NCI-H1694 treated with DMSO at 0.1 percent for 48 hours (cell line): ENCODE measurements at regions not wholly inside any gene's neighbourhood (a gene's known extent, or its start where the extent isn't known, plus 50 kb on each side); places are given as distances from the start of the nearest gene placed in this dataset.
"Not testable (repeated sequence)": the region's sequence is repeated elsewhere in the genome, so short reads cannot be mapped to it uniquely, and the experiment has no call there.

Source experiments
- DNase-seq: peaks from one replicate; lab custom pipeline; 2025; lab: John Stamatoyannopoulos, UW

DNA sequence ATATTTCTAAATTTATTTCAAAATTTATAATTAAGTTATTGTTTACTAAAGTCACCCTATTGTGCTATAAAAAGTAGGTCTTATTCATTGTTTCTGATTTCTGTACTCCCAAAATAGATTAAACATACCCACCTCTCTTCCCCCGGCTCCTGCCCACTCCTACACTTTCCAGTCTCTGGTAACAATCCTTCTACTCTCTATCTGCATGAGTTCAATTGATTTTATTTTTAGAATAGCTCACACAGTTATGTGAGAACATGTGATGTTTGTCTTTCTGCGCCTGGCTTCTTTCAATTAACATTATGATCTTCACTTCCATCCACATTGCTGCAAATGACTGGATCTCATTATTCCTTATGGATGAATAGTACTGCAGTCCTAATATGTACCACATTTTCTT, 269.3 kb downstream of the ACTRT1 start:
- no peak for DNase-seq

DNA sequence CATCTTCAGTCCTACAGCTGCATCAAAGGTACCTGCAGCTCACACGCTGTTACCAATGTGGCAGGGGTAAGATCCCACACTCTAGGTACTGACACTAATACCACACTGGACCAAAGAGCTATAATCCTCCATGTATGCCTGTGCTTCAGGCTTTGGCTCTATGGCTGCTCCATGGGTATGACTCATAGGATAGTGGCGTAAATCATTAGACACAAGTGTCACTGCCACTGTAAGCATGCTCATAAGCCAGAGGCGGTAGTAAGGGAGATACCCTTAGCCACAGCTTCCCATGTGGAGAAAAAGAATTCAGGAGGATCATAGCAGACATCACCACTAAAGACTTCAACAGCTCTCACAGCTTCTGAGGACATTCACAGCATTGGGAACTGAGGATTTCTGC, 287.5 kb downstream of the ACTRT1 start:
- no peak for DNase-seq

DNA sequence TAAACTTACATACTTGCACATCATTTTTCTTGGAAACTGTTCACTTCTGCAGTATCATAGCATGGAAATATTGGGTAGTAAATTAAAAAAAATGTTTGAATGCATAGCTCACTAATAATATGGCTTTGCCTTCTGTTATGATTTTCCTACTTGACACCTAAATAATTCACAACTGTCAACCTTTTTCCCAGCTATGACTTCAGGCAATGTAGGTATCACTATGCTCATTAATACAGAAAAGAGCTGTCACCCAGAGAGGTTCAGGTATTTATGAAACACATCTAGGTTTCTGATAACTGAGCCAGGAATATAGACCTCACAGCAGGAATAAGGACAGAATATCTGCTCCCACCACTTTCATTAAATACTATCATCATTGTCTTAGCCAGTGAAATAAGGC, 289.5 kb downstream of the ACTRT1 start:
- no peak for DNase-seq

DNA sequence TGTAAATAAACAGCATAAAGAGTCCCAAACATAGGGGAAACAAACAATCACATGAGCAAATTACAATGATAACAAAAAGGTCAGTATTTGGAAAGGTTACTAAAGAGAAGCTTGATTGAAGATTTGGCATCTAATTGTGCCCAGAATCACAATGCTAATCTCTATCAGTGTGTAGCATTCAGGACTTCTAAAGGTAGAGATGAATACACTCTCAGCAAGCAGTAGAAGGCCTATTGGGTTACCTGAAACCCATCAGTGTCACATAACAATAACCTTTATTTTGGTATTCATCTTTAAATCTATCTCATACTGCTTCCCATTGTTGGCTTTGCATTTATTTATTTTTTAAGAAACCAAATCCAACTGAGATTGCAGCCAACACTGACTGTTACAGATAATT, 319.5 kb downstream of the ACTRT1 start:
- no peak for DNase-seq

DNA sequence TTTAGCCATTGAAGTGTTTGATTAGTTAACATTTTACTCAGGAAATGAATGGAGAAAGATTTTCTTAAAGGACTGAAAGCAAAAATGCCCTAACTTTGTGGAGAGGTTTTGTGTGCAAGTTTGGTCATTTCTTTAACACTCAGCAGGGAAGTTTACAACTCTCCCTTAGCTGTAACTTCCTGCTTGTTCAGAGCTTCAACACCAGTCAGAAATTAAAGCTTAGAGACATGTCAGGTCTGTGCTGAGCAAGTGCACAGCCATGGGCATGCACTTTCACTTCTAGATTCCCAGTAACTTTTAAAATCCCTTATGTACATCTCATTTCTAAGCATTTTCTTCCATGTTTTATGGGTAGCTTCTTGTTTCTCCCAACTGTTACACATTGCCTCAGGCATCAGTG, 326.0 kb downstream of the ACTRT1 start:
- DNase-seq: no peak

DNA sequence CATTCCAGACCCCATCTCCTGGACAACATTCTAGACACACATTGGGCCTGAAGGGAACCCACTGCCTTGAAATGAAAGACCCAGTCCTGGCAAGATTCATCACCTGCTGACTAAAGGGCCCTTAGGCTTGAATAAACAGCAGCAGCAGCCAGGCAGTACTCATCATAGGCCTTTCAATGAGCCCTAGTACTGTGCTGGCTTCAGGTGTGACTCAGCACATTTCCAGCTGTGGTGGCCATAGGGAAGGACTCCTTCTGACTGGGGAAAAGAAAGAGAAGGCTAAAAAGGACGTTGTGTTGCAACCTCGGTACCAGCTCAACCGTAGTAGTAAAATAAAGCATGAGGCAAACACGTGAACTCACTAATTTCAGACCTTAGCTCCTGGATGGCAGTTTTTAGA, 344.0 kb downstream of the ACTRT1 start:
- DNase-seq: no peak

DNA sequence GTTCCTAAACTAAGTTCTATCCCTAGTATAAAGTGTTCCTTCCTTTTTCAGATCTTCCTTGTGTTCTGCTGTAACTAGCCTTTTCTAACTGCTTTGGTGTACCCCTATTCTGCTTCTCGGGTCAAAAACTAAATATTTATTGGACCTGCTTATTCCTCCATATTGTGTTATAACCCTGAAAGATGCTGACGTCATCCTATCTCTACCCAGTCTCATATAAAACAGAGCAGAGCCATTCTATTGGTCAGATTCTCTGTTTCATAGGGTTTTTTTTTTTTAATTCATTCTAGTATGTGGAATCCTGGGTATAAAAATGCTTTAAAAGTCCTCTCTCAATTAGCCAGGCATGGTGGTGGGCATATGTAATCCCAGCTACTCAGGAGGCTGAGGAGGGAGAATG, 349.7 kb downstream of the ACTRT1 start:
- no peak for DNase-seq

DNA sequence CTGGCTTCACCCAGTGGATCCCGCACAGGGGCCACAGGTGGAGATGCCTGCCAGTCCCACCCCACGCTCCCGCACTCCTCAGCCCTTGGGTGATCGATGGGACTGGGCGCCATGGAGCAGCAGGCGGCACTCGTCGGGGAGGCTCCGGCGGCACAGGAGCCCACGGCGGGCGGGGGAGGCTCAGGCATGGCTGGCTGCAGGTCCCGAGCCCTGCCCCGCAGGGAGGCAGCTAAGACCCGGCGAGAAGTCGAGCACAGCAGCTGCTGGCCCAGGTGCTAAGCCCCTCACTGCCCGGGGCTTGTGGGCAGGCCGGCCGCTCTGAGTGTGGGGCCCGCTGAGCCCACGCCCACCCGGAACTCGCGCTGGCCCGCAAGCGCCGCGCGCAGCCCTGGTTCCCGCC, 389.3 kb downstream of the ACTRT1 start:
- DNase-seq: not testable (repeated sequence)

DNA sequence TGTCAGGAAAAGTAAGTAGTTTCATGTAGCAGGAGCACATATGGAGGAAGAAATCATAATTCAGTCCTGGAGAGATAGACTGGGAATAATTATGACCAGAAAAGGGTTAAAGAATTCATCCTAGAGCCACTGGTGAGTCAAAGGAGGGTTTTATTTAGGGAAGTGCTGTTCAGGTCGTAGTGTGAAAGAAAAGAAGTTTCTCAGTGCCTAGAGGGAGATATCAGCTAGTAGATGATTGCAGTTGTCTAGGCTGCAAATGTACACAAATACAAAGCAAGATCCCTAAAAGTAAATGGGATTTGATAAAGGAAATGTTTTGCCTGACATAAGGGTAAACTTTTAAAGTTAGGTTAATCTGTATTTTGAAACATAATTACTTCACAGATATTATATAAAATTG, 403.2 kb downstream of the ACTRT1 start:
- no peak for DNase-seq

DNA sequence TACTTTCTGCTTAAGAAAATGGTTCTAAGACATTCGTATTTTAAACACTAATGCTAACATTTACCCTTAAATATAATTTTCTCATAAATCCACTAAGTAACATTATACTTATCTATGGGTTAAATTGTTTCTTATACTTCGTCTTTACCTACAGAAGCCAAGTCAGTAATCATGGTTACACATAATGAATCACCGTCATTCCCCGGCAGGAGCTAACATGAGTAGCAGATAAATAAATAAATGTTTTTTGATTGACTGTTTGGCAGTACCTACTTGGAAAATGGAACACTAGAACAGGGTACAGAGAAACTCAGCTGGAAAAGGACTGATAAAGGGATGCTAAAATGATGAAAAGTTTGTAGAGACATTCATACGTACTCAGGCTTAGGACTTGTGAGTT, 430.4 kb downstream of the ACTRT1 start:
- DNase-seq: no peak

DNA sequence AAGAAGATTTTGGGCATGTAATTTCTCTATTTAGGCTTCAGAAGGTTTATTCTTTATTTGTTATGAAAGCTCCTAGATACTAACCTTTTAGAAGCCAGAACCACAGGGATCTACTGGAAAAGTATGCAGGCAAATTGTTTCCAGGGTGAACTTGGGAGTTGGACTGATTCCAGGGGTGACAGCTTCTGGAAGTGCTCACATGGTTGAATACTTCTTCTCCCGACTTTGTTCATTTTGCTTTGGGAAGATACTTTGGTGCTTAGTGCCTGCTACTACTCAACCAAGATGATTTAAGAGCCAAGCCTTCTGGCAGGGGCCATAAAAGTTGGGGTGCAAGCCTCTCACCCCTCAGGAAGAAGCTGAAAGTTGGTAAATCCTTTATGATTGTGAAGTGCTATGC, 445.6 kb downstream of the ACTRT1 start:
- no peak for DNase-seq

DNA sequence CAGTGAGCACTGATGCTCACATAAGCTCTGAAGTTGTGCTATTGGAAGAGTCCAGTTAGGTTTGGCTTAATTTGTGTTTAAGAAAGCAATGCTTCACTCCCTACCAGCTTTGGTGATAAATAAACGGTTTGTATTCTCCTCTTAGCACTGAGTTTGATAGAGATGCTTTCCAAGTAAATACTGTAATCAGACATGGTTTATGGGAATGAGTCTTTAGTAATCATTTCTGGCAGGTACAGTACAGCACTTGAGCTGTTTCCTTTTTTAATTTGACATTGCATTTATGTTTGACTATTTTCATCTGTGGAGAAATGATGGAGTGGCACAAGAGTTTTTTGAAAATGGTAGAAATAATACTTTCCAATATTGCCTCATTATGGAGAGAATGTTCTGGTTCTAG, 455.3 kb downstream of the ACTRT1 start:
- no peak for DNase-seq

DNA sequence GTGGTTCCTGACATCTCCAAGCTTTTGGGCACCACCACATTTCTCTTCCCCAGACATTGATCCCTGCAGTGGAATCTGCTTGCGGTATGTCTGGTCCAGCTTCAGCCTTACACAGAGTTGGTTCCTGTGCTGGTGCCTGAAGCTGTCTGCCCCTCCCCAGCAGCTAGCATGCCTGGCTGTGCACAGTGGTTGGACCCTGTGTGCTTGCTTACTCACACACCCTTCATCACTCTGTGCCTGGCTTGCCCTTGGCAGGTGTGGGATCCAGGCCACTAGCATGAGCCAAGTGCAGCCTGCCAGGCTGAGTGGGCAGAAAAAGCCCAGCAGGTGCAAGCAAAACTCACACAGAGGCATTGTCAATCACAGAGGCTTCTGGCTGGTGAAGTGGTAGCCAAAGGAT, 473.8 kb downstream of the ACTRT1 start:
- DNase-seq: no peak

DNA sequence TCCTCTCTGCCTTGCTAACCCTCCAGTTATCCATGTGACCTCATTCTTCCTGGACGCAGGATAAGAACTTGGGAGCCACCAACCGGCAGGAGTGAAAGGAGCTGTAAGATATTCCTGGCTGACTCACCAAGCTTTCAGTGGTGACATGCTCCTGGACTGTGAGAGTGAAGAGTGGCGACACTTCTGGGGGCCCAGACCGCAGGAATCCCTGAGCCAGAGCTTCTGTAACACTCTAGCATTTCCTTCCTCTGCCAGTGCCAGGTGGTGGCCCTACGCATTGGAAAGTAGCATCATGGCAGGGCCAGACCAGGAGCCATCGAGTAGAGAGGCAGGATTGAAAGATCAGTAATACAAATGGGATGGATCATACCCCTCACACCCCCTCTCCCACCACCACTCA, 474.3 kb downstream of the ACTRT1 start:
- no peak for DNase-seq

DNA sequence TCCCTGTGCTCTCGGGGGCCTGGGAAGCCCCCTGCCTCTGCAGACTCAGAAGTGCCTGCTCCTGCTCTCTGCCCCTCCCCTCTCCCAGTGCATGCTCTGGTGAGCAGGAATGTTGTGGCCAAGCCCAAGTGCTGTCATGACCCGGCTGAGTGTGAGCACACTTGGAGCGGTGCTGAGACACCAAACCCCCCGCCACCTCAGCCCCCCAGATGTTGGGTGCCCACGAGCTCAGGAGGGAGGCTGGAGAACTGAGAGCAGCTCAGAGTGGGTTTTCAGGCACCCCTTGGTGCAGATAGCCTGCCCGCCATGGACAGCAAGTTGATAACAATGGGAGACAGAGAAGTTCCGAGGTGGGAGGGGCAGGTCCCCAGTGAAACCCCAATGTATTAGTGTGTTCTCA, 477.4 kb downstream of the ACTRT1 start:
- no peak for DNase-seq

DNA sequence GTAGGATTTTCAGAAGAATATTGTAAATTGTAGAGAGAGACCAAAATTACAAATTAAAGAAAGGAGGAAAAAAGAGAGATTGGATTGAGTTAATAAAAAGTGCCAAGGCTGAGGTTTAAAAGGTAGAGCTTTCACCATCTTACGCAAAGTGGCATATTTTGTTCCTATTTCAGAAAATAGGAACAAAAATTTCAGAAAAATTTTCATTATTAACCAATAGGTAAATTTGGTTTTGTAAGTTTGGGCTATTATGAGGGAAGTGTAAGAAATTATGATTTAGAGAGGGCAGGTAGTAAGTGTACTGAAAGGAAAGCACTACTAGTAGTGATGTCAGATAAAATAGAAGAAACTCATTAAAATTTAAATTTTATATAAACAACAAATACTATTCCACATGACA, 479.7 kb downstream of the ACTRT1 start:
- DNase-seq: no peak

DNA sequence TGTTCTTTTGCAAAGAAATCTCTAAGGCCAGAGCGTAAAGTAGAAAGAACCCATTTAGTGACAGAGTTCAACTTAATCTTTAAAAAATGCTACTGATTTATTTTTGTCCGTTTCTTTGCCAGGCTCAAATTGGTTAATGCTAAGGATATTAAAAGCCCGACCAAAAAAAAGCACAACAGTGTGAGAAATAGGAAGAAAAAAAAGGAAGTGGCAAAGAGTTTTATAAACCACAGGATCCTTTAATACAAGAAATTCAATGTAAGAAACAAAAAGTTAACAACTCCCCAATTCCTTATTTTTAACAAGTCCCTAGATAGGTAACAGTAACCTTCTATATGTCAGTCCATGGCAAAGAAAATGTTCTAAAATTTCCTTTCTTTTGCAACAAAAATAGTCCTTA, 480.4 kb downstream of the ACTRT1 start:
- no peak for DNase-seq

DNA sequence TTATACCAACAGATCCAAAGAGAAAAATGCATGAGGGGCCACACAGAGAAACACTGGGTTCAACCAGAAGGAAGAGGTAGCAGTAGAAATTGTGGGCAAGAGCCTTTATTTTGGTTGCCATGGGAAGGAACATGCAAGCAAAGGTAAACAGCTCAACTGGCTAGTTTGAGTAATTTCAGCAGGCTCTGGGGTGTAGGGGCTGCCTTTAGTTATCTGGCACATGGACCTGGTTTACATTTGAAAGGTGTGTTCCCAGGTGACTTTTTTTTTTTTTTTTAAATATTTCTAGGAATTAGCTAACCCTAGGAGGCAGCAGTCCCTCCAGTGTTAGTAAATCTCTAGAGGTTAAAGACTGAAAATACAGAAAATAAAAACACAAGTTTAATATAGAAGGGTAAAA, 481.9 kb downstream of the ACTRT1 start:
- no peak for DNase-seq

DNA sequence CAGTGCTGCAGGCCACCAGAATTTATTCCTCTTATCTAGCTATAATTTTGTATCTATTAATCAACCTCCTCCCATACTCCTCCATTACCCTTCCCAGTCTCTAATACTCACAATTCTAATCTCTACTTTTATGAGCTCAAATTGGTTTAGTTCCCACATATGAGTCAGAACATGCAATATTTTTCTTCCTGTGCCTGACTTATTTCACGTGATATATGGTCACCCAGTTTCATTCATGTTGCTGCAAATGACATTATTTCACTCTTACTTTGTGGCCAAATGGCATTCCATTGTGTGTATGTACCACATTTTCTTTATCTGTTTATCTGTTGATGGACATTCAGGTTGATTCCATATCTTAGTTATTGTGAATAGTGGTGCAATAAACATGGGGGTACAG, 483.5 kb downstream of the ACTRT1 start:
- no peak for DNase-seq

DNA sequence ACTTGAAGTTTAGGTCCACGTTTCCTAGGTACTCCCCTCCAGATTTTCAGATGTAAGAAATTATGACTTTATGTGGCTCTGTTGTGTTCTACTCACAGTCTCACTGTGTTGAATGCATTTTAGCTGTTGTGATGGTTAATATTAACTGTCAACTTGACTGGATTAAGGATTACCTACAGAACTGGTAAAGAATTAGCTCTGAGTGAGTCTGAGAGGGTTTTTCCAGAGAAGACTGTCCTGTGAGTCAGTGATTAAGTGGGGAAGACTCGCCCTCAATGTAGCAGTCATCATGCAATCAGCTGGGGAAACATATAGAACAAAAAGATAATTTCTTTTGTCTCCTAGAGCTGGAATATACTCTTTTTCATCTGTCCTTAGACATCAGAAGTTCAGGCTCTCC, 493.4 kb downstream of the ACTRT1 start:
- no peak for DNase-seq

DNA sequence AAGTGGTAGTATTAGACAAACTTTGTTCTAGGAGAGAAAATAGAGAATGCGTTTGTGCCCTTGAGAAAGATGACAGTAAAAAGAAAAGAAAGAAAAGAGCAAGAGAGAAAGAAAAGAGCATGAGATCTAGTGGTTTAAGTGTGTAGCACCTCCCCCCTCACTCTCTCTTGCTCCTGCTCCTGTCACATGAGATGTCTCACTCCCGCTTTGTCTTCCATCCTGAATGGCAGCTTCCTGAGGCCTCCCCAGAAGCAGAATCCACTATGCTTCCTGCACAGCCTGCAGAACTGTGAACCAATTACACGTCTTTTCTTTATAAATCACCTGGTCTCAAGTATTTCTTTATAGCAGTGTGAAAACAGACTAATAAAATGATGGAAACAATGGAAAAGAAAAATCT, 499.6 kb downstream of the ACTRT1 start:
- no peak for DNase-seq

DNA sequence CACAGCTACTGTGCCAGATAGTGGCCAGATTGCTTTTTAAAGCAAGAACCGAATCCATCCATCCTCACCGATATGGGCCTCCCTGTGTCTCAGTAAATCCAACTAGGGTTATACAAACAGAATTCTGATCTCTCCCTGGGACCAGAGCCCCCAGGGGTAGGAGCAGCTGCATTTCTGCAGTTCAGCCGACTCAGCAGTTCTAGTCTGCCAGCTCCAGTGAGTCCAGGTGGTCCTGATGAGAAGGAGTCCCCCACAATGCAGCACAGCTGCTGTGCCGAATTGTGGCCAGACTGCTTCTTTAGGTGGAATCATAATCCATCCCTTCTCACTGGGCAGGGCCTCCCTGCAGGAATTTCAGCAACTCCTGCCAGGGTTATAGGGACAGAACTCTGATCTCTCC, 532.9 kb downstream of the ACTRT1 start:
- DNase-seq: no peak

DNA sequence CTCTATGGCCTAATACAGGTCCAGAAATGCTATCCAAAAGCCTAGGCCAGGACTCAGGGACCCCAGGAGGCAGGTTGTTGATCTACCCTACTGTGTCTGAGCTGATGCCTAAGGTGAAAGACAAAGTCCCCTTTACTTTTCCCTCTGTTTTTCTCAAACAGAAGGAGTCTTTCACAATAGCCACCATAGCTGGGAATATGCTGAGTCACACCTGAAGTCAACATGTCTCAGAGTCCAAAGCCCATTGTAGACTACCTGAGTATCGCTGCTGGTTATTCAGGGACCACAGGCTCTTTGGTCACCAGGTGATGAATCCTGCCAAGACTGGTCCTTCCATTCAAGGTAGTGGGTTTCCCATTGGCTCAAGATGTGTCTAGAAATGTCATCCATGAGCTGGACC, 562.2 kb downstream of the ACTRT1 start:
- no peak for DNase-seq

DNA sequence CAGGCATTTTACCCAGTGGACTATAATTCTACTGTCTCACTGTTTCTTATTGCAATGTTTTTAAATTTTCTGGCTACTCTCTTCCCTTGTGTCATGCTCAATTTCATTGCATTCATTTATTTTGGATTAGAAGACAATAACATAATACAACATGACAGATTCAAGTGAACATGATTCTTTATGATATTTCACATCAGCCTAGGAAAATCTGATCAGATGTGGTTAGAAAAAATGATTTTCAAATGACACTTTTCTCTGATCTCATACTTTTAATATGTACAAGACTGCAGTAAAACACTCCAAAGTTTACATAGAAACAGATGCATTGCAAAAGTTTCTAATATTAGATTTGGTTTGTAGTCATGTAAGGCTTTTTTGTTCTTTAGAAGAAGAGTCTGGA, 586.0 kb downstream of the ACTRT1 start:
- no peak for DNase-seq

DNA sequence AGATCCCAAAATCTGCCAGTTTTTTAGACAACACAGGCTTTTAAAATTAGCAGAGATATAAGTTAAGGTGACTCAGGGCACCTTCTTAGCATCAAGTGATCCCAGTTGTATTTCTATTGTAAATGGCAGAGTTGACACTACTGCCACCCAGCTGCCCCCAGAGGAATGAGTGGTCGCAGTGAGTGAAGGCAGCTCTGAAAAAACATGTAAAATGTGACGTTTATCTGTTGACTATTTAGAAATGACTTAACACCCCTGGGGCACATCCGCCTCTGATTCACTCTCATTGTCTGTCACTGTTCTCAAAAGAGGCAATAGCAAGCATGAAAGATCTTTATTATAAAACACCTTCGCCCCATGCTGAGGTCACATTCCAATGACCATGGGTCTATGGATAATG, 592.4 kb downstream of the ACTRT1 start:
- peak; percentile 1 for DNase-seq
